NCI-H1694 (cell line): ENCODE measurements at regions not wholly inside any gene's neighbourhood (a gene's known extent, or its start where the extent isn't known, plus 50 kb on each side); places are given as distances from the start of the nearest gene placed in this dataset.
"Not testable (repeated sequence)": the region's sequence is repeated elsewhere in the genome, so short reads cannot be mapped to it uniquely, and the experiment has no call there.

Experiments used
- DNase-seq: peaks from one replicate; lab custom pipeline; 2025; lab: John Stamatoyannopoulos, UW

DNA sequence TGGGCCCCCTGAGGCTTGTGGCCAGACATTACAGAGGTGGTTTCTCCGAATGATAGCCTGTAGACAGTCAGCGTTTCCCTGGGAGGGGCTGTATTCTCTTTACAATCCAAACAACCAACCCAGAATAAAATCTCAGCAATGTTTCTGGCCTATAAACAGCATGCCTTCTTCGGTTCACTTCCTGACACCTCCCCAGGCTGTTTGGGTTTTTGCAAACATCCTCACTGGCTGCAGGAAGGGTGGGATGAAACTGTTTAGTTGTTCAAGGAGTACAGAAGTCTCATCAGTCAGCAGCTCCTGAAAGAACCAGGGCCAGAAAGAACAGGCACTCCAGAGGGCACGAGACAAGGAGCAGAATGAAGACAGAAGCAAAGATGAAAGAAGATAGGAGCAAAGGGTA, 350.0 kb downstream of the QKI start:
- DNase-seq, result no peak

DNA sequence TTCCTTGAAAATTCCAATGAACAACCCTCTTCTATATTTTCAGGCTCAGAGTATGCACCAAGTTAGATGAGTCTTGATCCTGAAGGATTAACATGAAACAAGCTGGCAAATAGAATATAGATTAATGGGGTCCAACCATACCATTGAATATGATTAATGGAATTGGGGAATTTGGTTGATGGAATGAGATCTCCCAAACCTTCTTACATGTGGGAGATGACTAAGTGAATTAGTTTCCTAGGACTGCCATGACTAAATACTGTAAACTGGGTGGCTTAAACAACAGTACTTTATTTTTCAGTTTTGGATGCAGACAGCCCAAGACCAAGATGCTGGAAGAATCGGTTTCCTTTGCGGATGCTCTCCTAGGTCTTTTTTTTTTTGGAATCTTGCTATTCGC, 347.0 kb downstream of the QKI start:
- DNase-seq, result no peak

GRCh38 chr6:163760860-163761259, 346.3 kb downstream of the QKI start:
- no peak for DNase-seq

GRCh38 chr6:163759542-163759941, 345.0 kb downstream of the QKI start:
- no peak for DNase-seq

DNA sequence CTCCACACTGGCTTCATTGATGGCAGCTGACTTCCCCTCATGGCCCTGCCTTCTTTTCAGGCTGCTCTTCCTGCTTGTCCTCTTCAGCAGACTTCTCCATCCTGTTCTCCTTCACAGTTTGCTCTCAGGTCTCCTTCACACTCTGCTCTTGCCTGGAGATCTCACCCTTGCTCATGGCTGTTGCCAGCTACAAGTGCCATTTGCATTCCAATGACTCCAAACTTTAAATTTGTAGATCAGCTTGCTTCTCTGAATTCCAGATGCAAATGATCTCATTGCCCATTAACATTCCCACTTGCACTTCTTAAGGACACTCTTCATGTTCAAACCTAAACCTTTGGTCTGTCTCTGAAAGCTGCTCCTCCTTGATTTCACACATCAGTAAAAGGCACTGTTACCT, 343.0 kb downstream of the QKI start:
- no peak for DNase-seq

DNA sequence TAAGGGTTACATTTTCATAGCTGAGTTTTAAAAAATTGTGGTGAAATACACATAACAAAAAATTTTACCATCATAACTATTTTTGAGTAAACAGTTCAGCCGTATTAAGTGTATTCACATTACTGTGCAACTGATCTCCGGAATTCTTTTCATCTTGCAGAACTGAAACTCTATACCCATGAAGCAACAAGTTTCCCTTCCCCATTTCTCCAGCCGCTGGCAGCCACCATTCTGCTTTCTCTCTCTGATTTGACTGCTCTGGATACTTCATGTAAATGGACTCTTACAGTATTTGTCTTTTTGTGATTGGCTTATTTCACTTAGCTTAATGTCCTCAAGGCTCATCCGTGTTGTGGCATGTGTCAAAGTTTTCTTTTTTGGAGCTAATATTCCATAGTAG, 341.6 kb downstream of the QKI start:
- DNase-seq, result no peak

DNA sequence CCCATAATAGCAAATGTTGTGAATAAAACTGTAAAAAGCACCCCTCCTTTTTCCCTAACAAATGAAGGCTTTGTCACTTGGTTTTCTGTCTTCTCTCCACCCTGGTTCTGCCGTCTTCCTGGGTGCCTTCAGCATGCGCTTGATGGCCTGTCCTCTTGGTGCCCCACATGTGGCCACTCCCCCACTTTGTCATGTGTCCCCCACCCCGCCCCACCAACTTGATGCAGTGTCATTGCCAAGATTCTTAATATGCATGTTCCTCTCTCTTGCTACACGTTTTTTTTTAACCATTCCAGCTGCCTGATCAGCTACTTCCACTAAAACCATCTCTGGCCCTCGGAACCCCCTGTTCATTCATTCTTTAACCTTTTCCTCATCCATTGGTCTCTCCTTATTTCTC, 340.3 kb downstream of the QKI start:
- DNase-seq, result no peak

GRCh38 chr6:163753430-163753829, 338.9 kb downstream of the QKI start:
- DNase-seq, result no peak

GRCh38 chr6:163752446-163752845, 337.9 kb downstream of the QKI start:
- DNase-seq, result no peak

- no peak for DNase-seq
Observed at GRCh38 chr6:163751032-163751525, 336.6 kb downstream of the QKI start.

DNA sequence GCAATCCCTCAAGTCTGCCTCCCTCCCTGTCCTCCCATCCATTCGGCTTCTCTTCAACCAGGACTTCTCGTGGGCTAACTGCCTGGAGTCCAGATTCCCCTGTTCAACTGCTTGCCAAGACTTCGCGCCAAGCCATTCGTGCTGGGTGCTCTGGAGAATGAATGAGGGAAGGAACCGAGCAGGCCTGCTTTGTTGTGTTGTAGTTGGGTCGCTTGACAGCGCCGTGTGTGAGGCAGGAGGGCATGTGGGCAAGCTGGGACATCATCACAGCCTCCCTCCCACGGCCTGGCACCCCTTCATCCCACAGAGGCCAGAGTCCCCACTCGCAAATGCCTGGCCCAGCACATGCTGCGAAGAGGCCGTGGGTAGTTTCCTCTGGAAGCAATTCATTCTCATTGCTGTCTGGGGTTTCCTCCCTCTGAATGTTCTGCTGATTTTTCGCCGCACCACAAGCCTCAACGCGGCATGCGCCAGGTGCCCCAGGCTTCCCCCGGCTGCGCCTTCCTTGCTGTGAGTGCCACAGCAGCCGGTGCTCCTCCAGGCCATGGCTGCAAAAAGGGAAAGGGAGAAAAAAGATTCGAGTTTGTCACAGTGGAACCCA, 336.0 kb downstream of the QKI start:
- no peak for DNase-seq

DNA sequence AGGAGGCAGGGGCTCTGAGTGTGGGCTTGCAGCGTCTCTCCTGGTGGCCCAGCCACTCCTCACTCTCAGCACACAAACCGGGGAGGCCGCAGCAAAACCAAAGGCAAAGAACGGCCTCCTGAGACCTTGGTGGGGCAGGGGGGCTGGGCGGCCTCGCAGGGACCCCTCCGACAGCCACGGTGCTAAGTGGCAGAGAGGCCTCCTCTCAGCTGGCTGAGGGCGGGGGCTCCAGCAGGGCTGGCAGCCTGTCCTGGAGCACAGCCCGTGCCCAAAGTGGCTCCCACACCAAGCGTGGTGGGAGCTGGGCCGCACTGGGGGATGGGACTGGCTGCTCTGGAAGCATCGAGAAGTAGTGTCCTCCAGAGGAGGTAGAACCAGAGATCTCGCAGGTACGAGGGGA, 334.4 kb downstream of the QKI start:
- no peak for DNase-seq

DNA sequence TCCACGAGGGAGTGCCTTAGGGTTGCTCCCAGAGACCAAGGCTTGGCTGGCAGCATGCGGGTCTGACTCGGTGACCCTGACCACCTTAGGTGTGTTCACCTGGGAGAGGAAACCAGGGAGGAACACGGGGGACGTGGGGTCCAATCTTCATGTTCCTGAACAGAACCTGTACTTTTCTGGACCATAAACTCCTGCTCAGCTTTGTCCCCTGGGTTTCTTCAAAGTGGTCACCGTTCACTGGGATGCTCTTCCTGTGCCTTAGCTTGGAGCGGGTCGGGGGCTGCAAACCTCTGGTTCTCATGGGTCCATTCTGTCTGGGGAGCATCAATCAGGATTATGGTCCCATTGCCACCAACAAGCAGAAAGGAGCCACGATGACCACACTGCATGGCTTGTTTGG, 333.5 kb downstream of the QKI start:
- no peak for DNase-seq

- DNase-seq, result not testable (repeated sequence)
Observed at GRCh38 chr6:163747058-163747457, 332.5 kb downstream of the QKI start.

- no peak for DNase-seq
Observed at GRCh38 chr6:163745536-163746400, 331.2 kb downstream of the QKI start.

DNA sequence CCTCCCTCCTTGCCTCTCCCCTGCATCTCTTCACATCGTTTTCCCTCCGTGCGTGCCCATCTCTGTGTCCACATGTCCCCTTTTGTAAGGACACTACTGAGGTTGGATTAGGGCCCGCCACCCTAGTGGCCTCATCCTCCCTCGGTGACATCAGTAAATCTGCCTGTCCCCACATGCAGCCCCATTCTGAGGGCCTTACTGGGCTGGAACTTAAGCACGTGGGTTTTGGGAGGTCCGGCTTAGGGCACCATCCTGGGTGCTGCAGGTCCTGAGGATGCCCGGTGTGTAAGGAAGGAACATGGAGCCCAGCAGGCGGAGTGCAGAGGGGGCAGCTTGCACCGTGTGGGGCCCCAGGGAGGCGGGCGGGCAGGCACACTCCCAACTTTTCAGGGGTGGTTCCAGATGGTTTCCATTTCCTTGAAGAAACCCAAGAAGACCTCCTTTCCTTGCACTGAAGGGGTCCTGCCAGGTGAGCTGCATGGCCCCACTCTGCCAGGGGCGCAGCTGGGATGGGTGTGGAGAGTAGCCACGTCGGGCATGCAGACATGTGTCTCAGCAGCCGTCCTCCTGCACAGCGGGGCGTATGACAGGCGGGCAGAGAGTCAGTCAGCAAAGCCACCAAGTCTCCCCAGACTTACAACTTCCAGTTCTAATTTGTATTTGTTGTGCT, 329.9 kb downstream of the QKI start:
- no peak for DNase-seq

DNA sequence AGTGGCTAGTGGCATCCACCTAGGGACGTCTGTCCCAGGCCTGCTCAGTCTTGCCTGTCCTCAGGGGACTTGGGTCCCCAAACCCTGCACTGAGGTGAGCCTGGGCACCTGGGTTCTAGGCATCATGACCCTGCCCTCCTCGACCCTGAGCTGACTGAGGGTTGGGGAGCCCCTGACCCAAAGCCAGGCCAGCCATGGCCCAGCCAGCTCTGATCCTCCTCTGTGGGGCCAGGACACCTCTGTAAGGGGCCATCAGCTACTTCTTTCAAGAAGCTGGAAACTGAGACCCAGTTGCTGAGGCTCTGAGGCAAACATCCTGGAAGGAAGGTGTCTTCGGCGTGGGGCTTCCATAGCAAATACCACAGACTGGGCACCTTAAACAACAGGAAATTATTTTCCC, 329.3 kb downstream of the QKI start:
- no peak for DNase-seq

GRCh38 chr6:163741743-163742363, 327.3 kb downstream of the QKI start:
- no peak for DNase-seq

DNA sequence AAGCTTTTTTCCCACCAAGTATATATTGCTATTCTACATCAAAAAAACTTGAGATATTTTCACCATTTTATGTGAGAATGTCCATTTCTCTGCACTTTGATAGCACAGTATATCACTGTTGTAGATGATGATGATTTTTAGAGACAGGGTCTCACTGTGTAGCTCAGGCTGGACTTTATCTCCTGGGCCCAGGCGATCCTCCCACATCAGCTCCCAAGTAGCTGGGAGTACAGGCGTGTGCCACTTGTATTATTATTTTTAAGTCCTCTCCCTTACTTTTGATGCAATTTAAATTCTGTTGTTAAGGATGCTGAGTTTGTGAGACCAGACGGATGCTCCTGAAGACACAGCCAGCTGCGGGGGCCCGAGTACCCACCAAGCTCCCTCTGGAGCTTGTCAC, 326.8 kb downstream of the QKI start:
- no peak for DNase-seq

- no peak for DNase-seq
Observed at GRCh38 chr6:163739966-163740365, 325.4 kb downstream of the QKI start.

- no peak for DNase-seq
Observed at GRCh38 chr6:163739408-163739725, 324.8 kb downstream of the QKI start.

DNA sequence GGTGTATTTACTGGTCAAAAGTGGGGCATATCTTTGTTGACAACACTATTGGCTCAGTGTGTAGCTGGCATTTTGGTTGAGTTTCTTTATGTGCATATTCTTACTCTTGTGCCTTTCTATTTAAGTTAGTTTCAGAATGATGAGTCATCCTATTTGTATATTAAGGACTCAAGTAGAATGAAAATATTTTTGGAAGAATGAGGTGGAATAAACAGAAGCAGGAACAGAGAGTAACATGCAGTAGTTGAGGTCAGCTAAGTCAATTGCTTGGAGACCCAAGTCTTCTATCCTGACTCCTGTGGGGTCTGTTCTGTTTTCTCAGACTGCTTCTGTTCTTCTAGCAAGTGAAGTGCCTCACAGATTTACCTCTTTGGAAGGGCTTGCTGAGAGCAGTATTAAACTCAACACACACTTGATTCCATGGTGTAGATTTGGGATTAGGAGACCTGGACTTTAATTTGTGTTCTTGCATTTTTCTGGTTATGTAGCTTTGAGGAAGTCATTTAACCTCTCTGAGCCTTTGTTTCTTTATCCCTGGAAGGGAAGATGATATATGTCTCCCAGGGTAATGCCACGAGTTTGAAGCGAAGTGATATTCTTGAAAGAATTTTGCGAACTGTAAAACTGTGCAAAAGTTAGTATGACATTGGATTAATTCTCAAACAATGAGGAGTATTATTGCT, 324.3 kb downstream of the QKI start:
- no peak for DNase-seq
